ENCODE measurements at regions not wholly inside any gene's neighbourhood (a gene's known extent, or its start where the extent isn't known, plus 50 kb on each side); places are given as distances from the start of the nearest gene placed in this dataset.

DNA sequence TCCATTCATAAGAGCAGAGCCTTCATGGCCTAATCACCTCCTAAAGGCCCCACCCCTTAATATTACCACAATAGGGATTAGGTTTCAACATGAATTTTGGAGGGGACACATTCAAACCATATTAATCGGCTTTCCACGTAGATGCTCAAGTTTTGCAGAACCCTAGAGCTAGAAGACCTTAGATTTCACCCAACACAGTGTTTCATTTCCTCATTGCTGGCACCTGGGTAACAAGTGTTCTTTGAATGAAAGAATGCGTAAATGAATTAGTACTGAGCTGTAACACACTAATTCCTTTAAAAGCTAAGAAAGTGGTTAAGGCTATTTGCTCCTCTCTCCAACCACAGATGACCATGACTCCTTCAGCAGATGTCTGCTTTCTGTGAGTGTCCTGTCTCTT, 252.5 kb downstream of the SMAD2 start:
- DNase-seq, result no peak
- Mint-ChIP-seq H3K4me1 (no peaks in the 10 kb centered on the region), H3K27me3 (ENCODE audit: low read depth in 3 of 3) (peaks cover 2 to 3% (median 2%) of the 10 kb centered on the region in 3 donors), H3K36me3 (no peaks in the 10 kb centered on the region), H3K9me3 (peaks cover 0 to 5% (median 2%) of the 10 kb centered on the region in 7 donors), H3K4me3 (no peak overlapping the region), H3K27ac (no peak overlapping the region)
- Histone ChIP-seq H2AFZ (ENCODE audit: insufficient read depth, low read depth, low read length, poor library complexity, severe bottlenecking) (no peak overlapping the region), H3K4me3 (replicated peaks in 1 of 3; ENCODE audit: low read depth in 2 of 3, low read length in 3 of 3) (no peak overlapping the region), H3K79me2 (ENCODE audit: insufficient read depth, low read length) (no peaks in the 10 kb centered on the region), H3K4me2 (replicated peaks; ENCODE audit: extremely low read depth, low read length, poor library complexity, severe bottlenecking) (no peak overlapping the region), H3K9me3 (replicated peaks in 1 of 2; ENCODE audit: control insufficient read depth in 1 of 2, insufficient read depth in 1 of 2, low read length in 2 of 2) (no peaks in the 10 kb centered on the region), H3K27me3 (ENCODE audit: control insufficient read depth in 2 of 2, insufficient read depth in 2 of 2, low read length in 2 of 2) (no peaks in the 10 kb centered on the region), H3K9ac (ENCODE audit: insufficient read depth, low read length, poor library complexity, severe bottlenecking) (no peak overlapping the region), H3K4me1 (ENCODE audit: control insufficient read depth in 1 of 2, insufficient read depth in 2 of 2, low read length in 2 of 2) (no peaks in the 10 kb centered on the region), H3K36me3 (replicated peaks in 1 of 2; ENCODE audit: control insufficient read depth in 1 of 2, insufficient read depth in 2 of 2, low read length in 2 of 2) (no peaks in the 10 kb centered on the region), H3K27ac (ENCODE audit: low read depth in 1 of 2, low read length in 2 of 2) (no peak overlapping the region), H4K20me1 (ENCODE audit: insufficient read depth, low read length) (no peaks in the 10 kb centered on the region)
- TF ChIP-seq, protein P1, sequence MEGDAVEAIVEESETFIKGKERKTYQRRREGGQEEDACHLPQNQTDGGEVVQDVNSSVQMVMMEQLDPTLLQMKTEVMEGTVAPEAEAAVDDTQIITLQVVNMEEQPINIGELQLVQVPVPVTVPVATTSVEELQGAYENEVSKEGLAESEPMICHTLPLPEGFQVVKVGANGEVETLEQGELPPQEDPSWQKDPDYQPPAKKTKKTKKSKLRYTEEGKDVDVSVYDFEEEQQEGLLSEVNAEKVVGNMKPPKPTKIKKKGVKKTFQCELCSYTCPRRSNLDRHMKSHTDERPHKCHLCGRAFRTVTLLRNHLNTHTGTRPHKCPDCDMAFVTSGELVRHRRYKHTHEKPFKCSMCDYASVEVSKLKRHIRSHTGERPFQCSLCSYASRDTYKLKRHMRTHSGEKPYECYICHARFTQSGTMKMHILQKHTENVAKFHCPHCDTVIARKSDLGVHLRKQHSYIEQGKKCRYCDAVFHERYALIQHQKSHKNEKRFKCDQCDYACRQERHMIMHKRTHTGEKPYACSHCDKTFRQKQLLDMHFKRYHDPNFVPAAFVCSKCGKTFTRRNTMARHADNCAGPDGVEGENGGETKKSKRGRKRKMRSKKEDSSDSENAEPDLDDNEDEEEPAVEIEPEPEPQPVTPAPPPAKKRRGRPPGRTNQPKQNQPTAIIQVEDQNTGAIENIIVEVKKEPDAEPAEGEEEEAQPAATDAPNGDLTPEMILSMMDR (IDR thresholded peaks at IDR 0.05), result no peak
- intact Hi-C loops (cut with micrococcal nuclease), result no loop called here
- no CpG with 5 or more reads among the region's 3 CpGs for WGBS (ENCODE audit: insufficient coverage)

DNA sequence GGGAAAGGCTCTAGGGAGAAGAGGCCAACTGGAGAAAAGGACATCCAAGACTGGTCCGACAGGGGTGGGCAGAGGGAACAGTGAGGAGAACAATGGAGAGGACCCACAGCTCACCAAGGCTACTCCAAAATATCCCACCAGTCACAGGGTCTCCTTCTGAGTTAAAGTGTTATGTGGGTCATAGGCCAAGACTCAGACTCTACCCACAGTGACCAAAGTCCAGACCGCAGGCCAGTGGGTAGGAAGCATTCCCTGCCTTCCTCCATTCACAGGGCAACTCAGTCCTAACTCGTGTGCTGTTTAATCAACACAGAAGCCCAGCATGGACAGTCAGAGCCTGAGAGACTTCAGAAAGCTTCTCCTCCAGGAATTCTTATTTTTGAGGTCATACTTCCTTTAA, 260.6 kb downstream of the SMAD2 start:
- peaks cover 0 to 9% (median 7%) of the 10 kb centered on the region in 7 donors for H3K9me3 Mint-ChIP-seq
- H3K9ac ChIP-seq (ENCODE audit: insufficient read depth, low read length, poor library complexity, severe bottlenecking), result no peak overlapping the region
- 84% methylated on average over 2 of the region's 3 CpGs for WGBS (ENCODE audit: insufficient coverage)
- no peak overlapping the region for H3K27ac Mint-ChIP-seq
- no peaks in the 10 kb centered on the region for H3K79me2 ChIP-seq (ENCODE audit: insufficient read depth, low read length)
- no peaks in the 10 kb centered on the region for H4K20me1 ChIP-seq (ENCODE audit: insufficient read depth, low read length)
- H2AFZ ChIP-seq (ENCODE audit: insufficient read depth, low read depth, low read length, poor library complexity, severe bottlenecking), result no peak overlapping the region
- peaks cover 0 to 5% of the 10 kb centered on the region in 2 donors for H3K9me3 ChIP-seq (replicated peaks in 1 of 2; ENCODE audit: control insufficient read depth in 1 of 2, insufficient read depth in 1 of 2, low read length in 2 of 2)
- no peaks in the 10 kb centered on the region for H3K4me1 Mint-ChIP-seq
- H3K4me3 ChIP-seq (replicated peaks in 1 of 3; ENCODE audit: low read depth in 2 of 3, low read length in 3 of 3), result no peak overlapping the region
- H3K4me3 Mint-ChIP-seq, result no peak overlapping the region
- intact Hi-C loops (cut with micrococcal nuclease), result no loop called here
- peaks cover 2 to 16% of the 10 kb centered on the region in 2 donors for H3K27me3 ChIP-seq (ENCODE audit: control insufficient read depth in 2 of 2, insufficient read depth in 2 of 2, low read length in 2 of 2)
- H3K4me2 ChIP-seq (replicated peaks; ENCODE audit: extremely low read depth, low read length, poor library complexity, severe bottlenecking), result no peak overlapping the region
- H3K27ac ChIP-seq (ENCODE audit: low read depth in 1 of 2, low read length in 2 of 2), result no peak overlapping the region
- DNase-seq, result no peak
- no peaks in the 10 kb centered on the region for H3K36me3 Mint-ChIP-seq
- TF ChIP-seq, protein P1 (IDR thresholded peaks at IDR 0.05), result no peak
- H3K36me3 ChIP-seq (replicated peaks in 1 of 2; ENCODE audit: control insufficient read depth in 1 of 2, insufficient read depth in 2 of 2, low read length in 2 of 2), result no peaks in the 10 kb centered on the region
- peaks cover 5 to 22% (median 22%) of the 10 kb centered on the region in 3 donors for H3K27me3 Mint-ChIP-seq (ENCODE audit: low read depth in 3 of 3)
- H3K4me1 ChIP-seq (ENCODE audit: control insufficient read depth in 1 of 2, insufficient read depth in 2 of 2, low read length in 2 of 2), result no peaks in the 10 kb centered on the region
